H1 (cell line): ENCODE measurements at regions not wholly inside any gene's neighbourhood (a gene's known extent, or its start where the extent isn't known, plus 50 kb on each side); places are given as distances from the start of the nearest gene placed in this dataset.

Experiments used
- TEAD4 ChIP-seq: IDR thresholded peaks from 2 replicates; pipeline ENCODE4 v1.6.1; 2012; ENCODE audit warnings: low read depth, low read length, inconsistent platforms, mixed read lengths

DNA sequence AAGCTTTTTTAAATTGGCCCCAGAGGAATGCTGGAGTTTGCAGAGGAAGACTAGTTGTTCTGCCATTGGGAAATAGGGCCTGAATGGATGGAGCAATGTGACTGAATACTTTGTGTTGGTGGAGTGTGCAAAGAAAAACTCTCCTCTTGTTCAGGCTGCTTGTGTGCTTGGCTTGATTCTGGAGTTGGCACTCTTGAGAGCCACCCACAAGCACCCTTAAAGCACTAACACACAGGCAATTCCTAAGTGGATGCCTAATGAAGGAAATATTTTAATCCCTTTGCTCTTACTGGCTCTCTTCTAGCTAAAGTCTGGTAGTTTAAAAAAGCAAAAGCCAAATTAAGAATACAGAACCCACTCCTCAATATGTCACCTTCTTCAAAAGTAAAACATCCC lies 304.4 kb upstream of the C2CD4B start (continued):
- TF ChIP-seq TEAD4: no peak
